ENCODE measurements at regions not wholly inside any gene's neighbourhood (a gene's known extent, or its start where the extent isn't known, plus 50 kb on each side); places are given as distances from the start of the nearest gene placed in this dataset.

GRCh38 chr13:40287428-40287827, 379.0 kb downstream of the FOXO1 start:
- TF ChIP-seq CTCF (IDR thresholded peaks at IDR 0.05; ENCODE audit: insufficient read depth, low read depth, low read length), result no peak

GRCh38 chr13:40288259-40288658, 378.2 kb downstream of the FOXO1 start:
- CTCF ChIA-PET, result interaction anchor here (1.5 kb wide), 1 partner anchor 8 kb away, joined by 5 read pairs; no protein-coding TSS in a partner anchor
- H3K36me3 ChIP-seq (ENCODE audit: control insufficient read depth, insufficient read depth, low read length), result no peaks in the 10 kb centered on the region
- POLR2A ChIA-PET, result no interaction called here
- no peak for TF ChIP-seq CTCF (IDR thresholded peaks at IDR 0.05; ENCODE audit: insufficient read depth, low read depth, low read length)
- no peak for DNase-seq (ENCODE audit: low read depth)
- no peak overlapping the region for H3K4me3 ChIP-seq (ENCODE audit: low read depth, low read length)
- H3K27me3 ChIP-seq (ENCODE audit: control insufficient read depth, insufficient read depth, low read length), result no peaks in the 10 kb centered on the region

More at GRCh38 chr13:40287428-40287827, 379.0 kb downstream of the FOXO1 start:
- Histone ChIP-seq H3K27me3 (ENCODE audit: control insufficient read depth, insufficient read depth, low read length) (no peaks in the 10 kb centered on the region), H3K36me3 (ENCODE audit: control insufficient read depth, insufficient read depth, low read length) (no peaks in the 10 kb centered on the region), H3K4me3 (ENCODE audit: low read depth, low read length) (no peak overlapping the region)
- DNase-seq (ENCODE audit: low read depth), result no peak
- CTCF ChIA-PET, result interaction anchor here (1.5 kb wide), 1 partner anchor 9 kb away, joined by 5 read pairs; no protein-coding TSS in a partner anchor
- POLR2A ChIA-PET, result no interaction called here

DNA sequence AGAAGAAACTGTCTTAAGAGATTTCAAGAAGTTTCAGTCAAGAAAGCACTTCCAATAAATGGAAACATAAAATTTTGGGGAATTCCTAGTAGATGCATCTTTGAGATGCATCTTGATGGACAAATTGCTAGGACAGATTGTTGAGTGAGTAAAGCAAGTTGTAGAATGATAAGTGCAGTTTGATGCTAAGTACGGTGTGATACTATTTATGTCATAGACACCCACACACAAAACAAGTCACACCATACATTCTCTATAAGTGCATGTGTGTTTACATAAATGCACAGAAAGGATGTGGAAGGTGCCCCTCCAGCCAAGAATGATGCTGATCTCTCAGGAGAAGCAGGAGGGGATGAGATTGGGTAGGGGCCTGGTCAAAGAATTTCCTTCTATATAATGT, 375.7 kb downstream of the FOXO1 start:
- ChIA-PET CTCF (no interaction called here), POLR2A (no interaction called here)
- no peaks in the 10 kb centered on the region for H3K27me3 ChIP-seq (ENCODE audit: control insufficient read depth, insufficient read depth, low read length)
- H3K36me3 ChIP-seq (ENCODE audit: control insufficient read depth, insufficient read depth, low read length), result no peaks in the 10 kb centered on the region
- no peak for DNase-seq (ENCODE audit: low read depth)
- TF ChIP-seq CTCF (IDR thresholded peaks at IDR 0.05; ENCODE audit: insufficient read depth, low read depth, low read length), result no peak
- H3K4me3 ChIP-seq (ENCODE audit: low read depth, low read length), result no peak overlapping the region

- no peaks in the 10 kb centered on the region for H3K27me3 ChIP-seq (ENCODE audit: control insufficient read depth, insufficient read depth, low read length)
- H3K4me3 ChIP-seq (ENCODE audit: low read depth, low read length), result no peak overlapping the region
- DNase-seq (ENCODE audit: low read depth), result no peak
- CTCF ChIA-PET, result interaction anchor here (1.3 kb wide), 1 partner anchor 13 kb away, joined by 3 read pairs; no protein-coding TSS in a partner anchor
- POLR2A ChIA-PET, result no interaction called here
- TF ChIP-seq CTCF (IDR thresholded peaks at IDR 0.05; ENCODE audit: insufficient read depth, low read depth, low read length), result no peak
- no peaks in the 10 kb centered on the region for H3K36me3 ChIP-seq (ENCODE audit: control insufficient read depth, insufficient read depth, low read length)
These were observed 374.3 kb downstream of the FOXO1 start for GRCh38 chr13:40292108-40292507.

DNA sequence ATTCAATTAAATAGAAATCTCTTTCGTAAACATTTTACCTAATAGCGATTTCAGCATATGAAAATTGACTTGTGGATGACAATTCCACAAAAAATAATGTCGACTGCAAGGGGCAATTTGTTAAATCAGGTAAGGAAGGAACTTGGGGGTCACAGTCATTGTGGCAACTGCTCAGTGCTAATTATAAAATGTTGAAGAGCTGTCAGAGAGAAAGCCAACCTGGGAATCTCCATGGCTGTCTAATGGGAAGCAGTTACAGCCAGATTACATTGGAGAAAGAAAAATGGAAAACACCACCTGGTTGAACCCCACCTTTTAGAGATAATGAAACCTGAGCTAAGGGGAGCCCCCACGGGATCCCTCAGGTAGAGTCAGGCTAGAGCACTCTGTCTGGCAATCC, 373.9 kb downstream of the FOXO1 start:
- no peak for TF ChIP-seq CTCF (IDR thresholded peaks at IDR 0.05; ENCODE audit: insufficient read depth, low read depth, low read length)
- POLR2A ChIA-PET, result no interaction called here

More for the DNA sequence above, 373.9 kb downstream of the FOXO1 start:
- no peaks in the 10 kb centered on the region for H3K36me3 ChIP-seq (ENCODE audit: control insufficient read depth, insufficient read depth, low read length)
- no peaks in the 10 kb centered on the region for H3K27me3 ChIP-seq (ENCODE audit: control insufficient read depth, insufficient read depth, low read length)
- no peak overlapping the region for H3K4me3 ChIP-seq (ENCODE audit: low read depth, low read length)
- no peak for DNase-seq (ENCODE audit: low read depth)
- CTCF ChIA-PET, result interaction anchor here (1.3 kb wide), 1 partner anchor 13 kb away, joined by 3 read pairs; no protein-coding TSS in a partner anchor
